Hepatocyte (in vitro differentiated cells): ENCODE measurements at regions not wholly inside any gene's neighbourhood (a gene's known extent, or its start where the extent isn't known, plus 50 kb on each side); places are given as distances from the start of the nearest gene placed in this dataset.

Source experiments
- DNase-seq: peaks from one replicate; pipeline ENCODE4 v3.0.0-alpha.2; 2016; ENCODE audit warnings: low spot score
- H2AFZ ChIP-seq: fragments of 200-600 bp; sonication (generic); 2 replicates; pipeline ENCODE4 v1.6.0; 2016; ENCODE audit warnings: antibody characterized with exemption, mild to moderate bottlenecking
- H3K27ac ChIP-seq: fragments of 200-600 bp; sonication (generic); 2 replicates; pipeline ENCODE4 v1.5.1; 2016; ENCODE audit warnings: mild to moderate bottlenecking
- H3K27me3 ChIP-seq: fragments of 200-600 bp; sonication (generic); 2 replicates; pipeline ENCODE4 v1.6.1; 2016
- H3K36me3 ChIP-seq: fragments of 200-600 bp; sonication (generic); replicated peaks from 2 replicates; pipeline ENCODE4 v1.5.1; 2016; ENCODE audit warnings: low read depth; ENCODE audit not compliant: insufficient read depth
- H3K4me1 ChIP-seq: fragments of 200-600 bp; sonication (generic); 2 replicates; pipeline ENCODE4 v1.5.1; 2016; ENCODE audit warnings: mild to moderate bottlenecking, moderate library complexity; ENCODE audit not compliant: insufficient read depth
- H3K4me2 ChIP-seq: fragments of 200-600 bp; sonication (generic); 2 replicates; pipeline ENCODE4 v1.6.0; 2016
- H3K4me3 ChIP-seq: fragments of 200-600 bp; sonication (generic); 2 replicates; pipeline ENCODE4 v1.5.1; 2016; ENCODE audit warnings: mild to moderate bottlenecking
- H3K79me2 ChIP-seq: fragments of 200-600 bp; sonication (generic); 2 replicates; pipeline ENCODE4 v1.6.0; 2017; ENCODE audit warnings: mild to moderate bottlenecking
- H3K9me2 ChIP-seq: fragments of 200-600 bp; sonication (generic); replicated peaks from 2 replicates; pipeline ENCODE4 v1.6.0; 2017; ENCODE audit warnings: mild to moderate bottlenecking; ENCODE audit not compliant: insufficient read depth
- H3K9me3 ChIP-seq: fragments of 200-600 bp; sonication (generic); 2 replicates; pipeline ENCODE4 v1.5.1; 2016; ENCODE audit warnings: low read depth, mild to moderate bottlenecking
- H4K20me1 ChIP-seq: fragments of 200-600 bp; sonication (generic); 2 replicates; pipeline ENCODE4 v1.6.0; 2016; ENCODE audit warnings: mild to moderate bottlenecking; ENCODE audit not compliant: insufficient read depth, poor library complexity, severe bottlenecking
- CTCF ChIP-seq: fragments of 200-600 bp; sonication (generic); IDR thresholded peaks from 2 replicates; pipeline ENCODE4 v1.5.1; 2016; ENCODE audit warnings: antibody characterized with exemption, mild to moderate bottlenecking; ENCODE audit not compliant: poor library complexity
- EZH2 ChIP-seq: fragments of 200-600 bp; sonication (generic); IDR thresholded peaks from 2 replicates; pipeline ENCODE4 v1.6.1; 2016; ENCODE audit warnings: antibody characterized with exemption, mild to moderate bottlenecking, borderline replicate concordance
- EZH2phosphoT487 ChIP-seq: fragments of 200-600 bp; sonication (generic); IDR thresholded peaks from one replicate; pipeline ENCODE4 v1.6.1; 2018; ENCODE audit warnings: antibody characterized with exemption, mild to moderate bottlenecking, low read depth, moderate library complexity; ENCODE audit not compliant: unreplicated experiment, severe bottlenecking
- WGBS: methylation state at CpG from one replicate; pipeline ENCODE4 v1.1.6; 2016; ENCODE audit warnings: low lambda C conversion rate; ENCODE audit errors: missing lambda C conversion rate; 5-methylcytosine and 5-hydroxymethylcytosine counted together

- no peak overlapping the region for H3K4me2 ChIP-seq
- no peaks in the 10 kb centered on the region for H3K27me3 ChIP-seq
- no peak overlapping the region for H3K4me3 ChIP-seq
- H4K20me1 ChIP-seq: no peaks in the 10 kb centered on the region
- H2AFZ ChIP-seq: no peak overlapping the region
- H3K79me2 ChIP-seq: no peaks in the 10 kb centered on the region
- no peaks in the 10 kb centered on the region for H3K36me3 ChIP-seq
- no peak for DNase-seq
- TF ChIP-seq CTCF (no peak), EZH2 (no peak), EZH2phosphoT487 (no peak)
- no peaks in the 10 kb centered on the region for H3K9me2 ChIP-seq
- 98% methylated on average over 2 of the region's 2 CpGs for WGBS
- H3K9me3 ChIP-seq: no peaks in the 10 kb centered on the region
- H3K4me1 ChIP-seq: no peaks in the 10 kb centered on the region
- no peak overlapping the region for H3K27ac ChIP-seq
Measured at GRCh38 chr4:11051181-11051580, 366.6 kb upstream of the CLNK start.

GRCh38 chr4:11050766-11051165 lies 366.2 kb upstream of the CLNK start:
- Histone ChIP-seq H3K9me2 (no peaks in the 10 kb centered on the region), H3K4me3 (no peak overlapping the region), H3K79me2 (no peaks in the 10 kb centered on the region), H3K4me1 (no peaks in the 10 kb centered on the region), H3K27ac (no peak overlapping the region), H4K20me1 (no peaks in the 10 kb centered on the region), H3K9me3 (no peaks in the 10 kb centered on the region), H2AFZ (no peak overlapping the region), H3K4me2 (no peak overlapping the region), H3K27me3 (no peaks in the 10 kb centered on the region), H3K36me3 (no peaks in the 10 kb centered on the region)
- 98% methylated on average over 2 of the region's 2 CpGs for WGBS
- DNase-seq: no peak
- no peak for TF ChIP-seq CTCF
- TF ChIP-seq EZH2: no peak
- TF ChIP-seq EZH2phosphoT487: no peak

- no peak overlapping the region for H3K4me3 ChIP-seq
- no peak overlapping the region for H2AFZ ChIP-seq
- no peak overlapping the region for H3K27ac ChIP-seq
- no peaks in the 10 kb centered on the region for H3K79me2 ChIP-seq
- H3K4me1 ChIP-seq: no peaks in the 10 kb centered on the region
- H3K27me3 ChIP-seq: no peaks in the 10 kb centered on the region
- H4K20me1 ChIP-seq: no peaks in the 10 kb centered on the region
- H3K9me3 ChIP-seq: no peaks in the 10 kb centered on the region
- 94% methylated on average over 2 of the region's 2 CpGs for WGBS
- no peak overlapping the region for H3K4me2 ChIP-seq
- H3K36me3 ChIP-seq: no peaks in the 10 kb centered on the region
- no peaks in the 10 kb centered on the region for H3K9me2 ChIP-seq
- TF ChIP-seq EZH2phosphoT487 (no peak), CTCF (no peak), EZH2 (no peak)
- DNase-seq: no peak
Measured at GRCh38 chr4:11049001-11049400, 364.4 kb upstream of the CLNK start.

- Histone ChIP-seq H3K27me3 (no peaks in the 10 kb centered on the region), H3K36me3 (no peaks in the 10 kb centered on the region), H3K27ac (no peak overlapping the region), H3K4me2 (no peak overlapping the region), H4K20me1 (no peaks in the 10 kb centered on the region), H3K9me2 (no peaks in the 10 kb centered on the region), H2AFZ (no peak overlapping the region), H3K4me1 (peaks cover 6% of the 10 kb centered on the region), H3K79me2 (no peaks in the 10 kb centered on the region), H3K4me3 (no peak overlapping the region), H3K9me3 (no peaks in the 10 kb centered on the region)
- TF ChIP-seq EZH2 (no peak), CTCF (no peak), EZH2phosphoT487 (no peak)
- no peak for DNase-seq
- WGBS: 90% methylated on average over 3 of the region's 3 CpGs
Measured at GRCh38 chr4:11042760-11043159, 358.2 kb upstream of the CLNK start.
